Natural killer cell (primary cell): ENCODE measurements at regions not wholly inside any gene's neighbourhood (a gene's known extent, or its start where the extent isn't known, plus 50 kb on each side); places are given as distances from the start of the nearest gene placed in this dataset.

Source experiments
- ATAC-seq, 3 donors: fragments of 150-1000 bp in 2 of 3; fragments of 200-7000 bp in 1 of 3; cut with Tn5 transposase; 1 replicate in 1 of 3; 2 replicates in 2 of 3; pipeline ENCODE4 v1.10.0; 2021; ENCODE audit warnings: mild to moderate bottlenecking in 2 of 3, moderate library complexity in 2 of 3
- DNase-seq, 2 donors: peaks; one replicate each; pipeline versions ENCODE4 v3.0.0 to v3.0.0-alpha.2; 2013 to 2021; ENCODE audit warnings: mixed read lengths in 1 of 2
- H3K27ac ChIP-seq: one replicate; pipeline ENCODE4 v1.5.1; 2013; ENCODE audit warnings: mild to moderate bottlenecking, low read length
- H3K27me3 ChIP-seq: one replicate; pipeline ENCODE4 v1.6.1; 2013; ENCODE audit warnings: low read length; ENCODE audit not compliant: control insufficient read depth, insufficient read depth
- H3K36me3 ChIP-seq: one replicate; pipeline ENCODE4 v1.6.1; 2013; ENCODE audit warnings: low read length; ENCODE audit not compliant: control insufficient read depth, insufficient read depth
- H3K4me1 ChIP-seq: one replicate; pipeline ENCODE4 v1.6.1; 2013; ENCODE audit warnings: low read length; ENCODE audit not compliant: control insufficient read depth, insufficient read depth
- H3K4me3 ChIP-seq: one replicate; pipeline ENCODE4 v1.5.1; 2013; ENCODE audit warnings: low read length
- H3K9me3 ChIP-seq: one replicate; pipeline ENCODE4 v1.6.1; 2013; ENCODE audit warnings: low read length; ENCODE audit not compliant: control insufficient read depth, insufficient read depth
- H3K27ac Mint-ChIP-seq, 2 donors: one replicate each; pipeline ENCODE4 v1.8.0; 2022; ENCODE audit warnings: mild to moderate bottlenecking in 2 of 2, mixed read lengths in 2 of 2, moderate library complexity in 1 of 2
- H3K27me3 Mint-ChIP-seq, 2 donors: one replicate each; pipeline ENCODE4 v1.8.0; 2022; ENCODE audit warnings: low read depth in 2 of 2, mixed read lengths in 2 of 2
- H3K36me3 Mint-ChIP-seq: one replicate; pipeline ENCODE4 v1.8.0; 2022; ENCODE audit warnings: mixed read lengths
- H3K4me1 Mint-ChIP-seq, 2 donors: one replicate each; pipeline ENCODE4 v1.8.0; 2022; ENCODE audit warnings: mixed read lengths in 2 of 2
- H3K4me3 Mint-ChIP-seq: one replicate; pipeline ENCODE4 v1.8.0; 2022; ENCODE audit warnings: mild to moderate bottlenecking, moderate library complexity, mixed read lengths
- H3K9me3 Mint-ChIP-seq, 2 donors: one replicate each; pipeline ENCODE4 v1.8.0; 2022; ENCODE audit warnings: mixed read lengths in 2 of 2
- WGBS: methylation state at CpG from one replicate; pipeline ENCODE4 v1.1.7; 2013; ENCODE audit warnings: missing lambda C conversion rate; ENCODE audit not compliant: insufficient coverage; 5-methylcytosine and 5-hydroxymethylcytosine counted together
- intact Hi-C: fragments of 100-400 bp; cut with micrococcal nuclease; formaldehyde crosslinking; loops from one replicate; pipeline ENCODE4 v1.14.2; 2022
- TF ChIP-seq, protein P1 (sequence below): fragments of 200-600 bp; IDR thresholded peaks from one replicate; pipeline ENCODE4 v1.8.0; 2022; ENCODE audit warnings: antibody characterized with exemption

DNA sequence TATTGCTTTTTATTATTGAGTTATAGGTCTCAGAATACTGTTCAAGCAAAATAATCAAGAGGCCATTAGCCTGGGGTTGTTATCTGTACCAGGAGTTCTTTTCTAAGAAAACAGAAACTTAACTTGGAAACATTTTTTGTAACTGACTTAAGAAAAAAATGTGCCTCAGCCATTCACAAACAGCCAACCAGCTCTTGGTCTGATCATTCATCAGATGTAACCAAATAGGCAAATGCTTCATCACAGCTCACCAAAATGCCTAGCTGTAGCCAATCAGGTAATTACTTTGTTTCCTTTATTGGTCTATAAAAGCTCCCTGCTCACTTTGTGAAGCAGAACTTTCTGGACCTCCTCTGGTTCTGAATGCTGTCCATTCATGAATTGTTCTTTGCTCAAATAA lies 387.7 kb downstream of the FAT4 start:
- intact Hi-C loops, result no loop called here
- H3K4me1 ChIP-seq, result no peaks in the 10 kb centered on the region
- Mint-ChIP-seq H3K27me3 (peaks cover 0 to 2% of the 10 kb centered on the region in 2 donors), H3K4me3 (no peak overlapping the region), H3K4me1 (no peaks in the 10 kb centered on the region), H3K9me3 (no peaks in the 10 kb centered on the region), H3K36me3 (no peaks in the 10 kb centered on the region), H3K27ac (no peak overlapping the region)
- DNase-seq (no peak), ATAC-seq (no peak)
- no peaks in the 10 kb centered on the region for H3K9me3 ChIP-seq
- no peaks in the 10 kb centered on the region for H3K36me3 ChIP-seq
- no peak overlapping the region for H3K4me3 ChIP-seq
- no peaks in the 10 kb centered on the region for H3K27me3 ChIP-seq
- TF ChIP-seq, protein P1, sequence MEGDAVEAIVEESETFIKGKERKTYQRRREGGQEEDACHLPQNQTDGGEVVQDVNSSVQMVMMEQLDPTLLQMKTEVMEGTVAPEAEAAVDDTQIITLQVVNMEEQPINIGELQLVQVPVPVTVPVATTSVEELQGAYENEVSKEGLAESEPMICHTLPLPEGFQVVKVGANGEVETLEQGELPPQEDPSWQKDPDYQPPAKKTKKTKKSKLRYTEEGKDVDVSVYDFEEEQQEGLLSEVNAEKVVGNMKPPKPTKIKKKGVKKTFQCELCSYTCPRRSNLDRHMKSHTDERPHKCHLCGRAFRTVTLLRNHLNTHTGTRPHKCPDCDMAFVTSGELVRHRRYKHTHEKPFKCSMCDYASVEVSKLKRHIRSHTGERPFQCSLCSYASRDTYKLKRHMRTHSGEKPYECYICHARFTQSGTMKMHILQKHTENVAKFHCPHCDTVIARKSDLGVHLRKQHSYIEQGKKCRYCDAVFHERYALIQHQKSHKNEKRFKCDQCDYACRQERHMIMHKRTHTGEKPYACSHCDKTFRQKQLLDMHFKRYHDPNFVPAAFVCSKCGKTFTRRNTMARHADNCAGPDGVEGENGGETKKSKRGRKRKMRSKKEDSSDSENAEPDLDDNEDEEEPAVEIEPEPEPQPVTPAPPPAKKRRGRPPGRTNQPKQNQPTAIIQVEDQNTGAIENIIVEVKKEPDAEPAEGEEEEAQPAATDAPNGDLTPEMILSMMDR, result no peak
- no peak overlapping the region for H3K27ac ChIP-seq

DNA sequence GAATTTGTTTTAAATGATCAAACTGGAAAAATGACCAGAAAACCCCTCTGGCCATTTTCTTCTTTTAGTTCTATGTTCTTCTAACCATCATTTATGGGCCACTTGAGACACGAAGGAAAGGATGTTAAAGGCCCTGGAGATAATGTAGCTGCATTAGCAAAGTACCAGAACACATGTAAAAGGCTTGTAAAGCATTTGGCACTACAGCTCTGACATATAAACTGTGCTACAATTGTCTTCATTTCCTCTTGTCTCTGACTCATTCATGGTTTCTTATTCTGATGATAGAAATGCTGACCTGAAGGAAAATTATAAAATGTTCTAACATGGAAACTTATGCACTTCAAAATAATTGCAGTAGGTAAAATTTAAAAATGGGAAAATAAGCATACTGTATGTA lies 388.7 kb downstream of the FAT4 start:
- intact Hi-C loops, result no loop called here
- Mint-ChIP-seq H3K36me3 (no peaks in the 10 kb centered on the region), H3K4me1 (no peaks in the 10 kb centered on the region), H3K27me3 (peaks cover 0 to 2% of the 10 kb centered on the region in 2 donors), H3K9me3 (no peaks in the 10 kb centered on the region), H3K27ac (no peak overlapping the region), H3K4me3 (no peak overlapping the region)
- Histone ChIP-seq H3K4me1 (no peaks in the 10 kb centered on the region), H3K9me3 (no peaks in the 10 kb centered on the region), H3K27me3 (no peaks in the 10 kb centered on the region), H3K27ac (no peak overlapping the region), H3K36me3 (no peaks in the 10 kb centered on the region), H3K4me3 (no peak overlapping the region)
- ATAC-seq (no peak), DNase-seq (no peak)
- 55% methylated on average over 1 of the region's 1 CpG for WGBS
- TF ChIP-seq, protein P1, result no peak

DNA sequence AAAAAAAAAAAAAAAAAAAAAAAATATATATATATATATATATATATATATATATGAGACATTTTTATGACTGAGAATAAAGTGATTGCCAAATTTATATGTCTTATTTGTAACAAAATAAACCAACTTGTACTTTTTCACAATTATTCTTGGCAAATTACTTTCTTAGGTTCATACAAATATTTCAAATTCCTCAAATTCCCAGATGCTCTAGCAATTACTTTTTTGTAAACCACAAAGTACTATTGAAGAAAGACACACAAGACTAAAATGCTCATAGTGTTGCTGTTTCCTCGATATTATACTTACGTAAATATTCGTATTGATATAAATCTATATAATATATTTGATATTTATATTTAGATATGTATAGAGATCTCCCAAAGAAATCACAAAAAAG lies 390.0 kb downstream of the FAT4 start:
- intact Hi-C loops, result no loop called here
- Mint-ChIP-seq H3K9me3 (no peaks in the 10 kb centered on the region), H3K4me1 (no peaks in the 10 kb centered on the region), H3K27me3 (peaks cover 0 to 2% of the 10 kb centered on the region in 2 donors), H3K36me3 (no peaks in the 10 kb centered on the region), H3K27ac (no peak overlapping the region), H3K4me3 (no peak overlapping the region)
- no peaks in the 10 kb centered on the region for H3K27me3 ChIP-seq
- H3K9me3 ChIP-seq, result no peaks in the 10 kb centered on the region
- TF ChIP-seq, protein P1, result no peak
- H3K36me3 ChIP-seq, result no peaks in the 10 kb centered on the region
- no peak overlapping the region for H3K4me3 ChIP-seq
- no CpG with 5 or more reads among the region's 3 CpGs for WGBS
- H3K4me1 ChIP-seq, result no peaks in the 10 kb centered on the region
- DNase-seq, result no peak
- H3K27ac ChIP-seq, result no peak overlapping the region
- no peak for ATAC-seq

DNA sequence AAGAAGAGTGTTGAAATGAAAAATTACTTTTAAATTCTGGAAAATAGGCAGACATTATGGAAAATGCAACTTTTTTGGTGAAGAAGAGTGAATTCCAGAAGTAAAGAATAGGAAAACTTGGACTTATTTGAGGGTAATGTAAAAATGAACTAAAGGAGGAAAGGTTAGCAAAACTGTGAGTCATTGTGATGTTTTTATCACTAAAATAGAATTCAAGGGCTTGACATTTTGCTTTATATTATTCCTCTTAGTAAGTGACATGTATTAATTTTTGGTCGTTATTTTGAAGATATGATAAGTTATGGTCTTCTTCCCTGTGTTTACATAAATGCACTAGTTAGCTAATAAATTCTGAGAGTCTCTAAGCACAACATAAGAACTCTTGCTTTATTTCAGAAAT lies 390.9 kb downstream of the FAT4 start:
- DNase-seq, result no peak
- TF ChIP-seq, protein P1, result no peak
- H3K4me1 Mint-ChIP-seq, result no peaks in the 10 kb centered on the region
- no peaks in the 10 kb centered on the region for H3K9me3 Mint-ChIP-seq
- H3K36me3 ChIP-seq, result no peaks in the 10 kb centered on the region
- H3K9me3 ChIP-seq, result no peaks in the 10 kb centered on the region
- no peaks in the 10 kb centered on the region for H3K4me1 ChIP-seq
- H3K27ac ChIP-seq, result no peak overlapping the region
- H3K4me3 ChIP-seq, result no peak overlapping the region
- no CpG with 5 or more reads among the region's 1 CpG for WGBS
- no peak for ATAC-seq
- no peak overlapping the region for H3K27ac Mint-ChIP-seq
- H3K27me3 Mint-ChIP-seq, result peaks cover 0 to under 1% of the 10 kb centered on the region in 2 donors
- no peaks in the 10 kb centered on the region for H3K27me3 ChIP-seq
- H3K4me3 Mint-ChIP-seq, result no peak overlapping the region
- no peaks in the 10 kb centered on the region for H3K36me3 Mint-ChIP-seq
- intact Hi-C loops, result no loop called here
